Stimulated activated effector memory CD8-positive, alpha-beta T cell treated with anti-CD3 and anti-CD28 coated beads, Interleukin-12 subunit alpha, Interleukin-12 subunit beta, amount 100 ng/mL, for 72 hours (primary cell): ENCODE measurements at regions not wholly inside any gene's neighbourhood (a gene's known extent, or its start where the extent isn't known, plus 50 kb on each side); places are given as distances from the start of the nearest gene placed in this dataset.
A peak's percentile ranks its signal among the peaks of the same experiment; 100 is the strongest.

Experiments used
- ATAC-seq: fragments of 150-1000 bp; cut with Tn5 transposase; 2 replicates; pipeline ENCODE4 v1.10.0; 2021
- DNase-seq, 2 donors: peaks; one replicate each; pipeline ENCODE4 v3.0.0; 2021 to 2022; ENCODE audit warnings: low spot score in 2 of 2
- H3K27ac Mint-ChIP-seq: one replicate; pipeline ENCODE4 v1.8.0; 2022; ENCODE audit warnings: mild to moderate bottlenecking, mixed read lengths
- H3K36me3 Mint-ChIP-seq: one replicate; pipeline ENCODE4 v1.8.0; 2022; ENCODE audit warnings: mild to moderate bottlenecking, mixed read lengths
- H3K4me1 Mint-ChIP-seq: one replicate; pipeline ENCODE4 v1.8.0; 2022; ENCODE audit warnings: mixed read lengths
- H3K4me3 Mint-ChIP-seq: one replicate; pipeline ENCODE4 v1.8.0; 2022; ENCODE audit warnings: mild to moderate bottlenecking, mixed read lengths
- H3K9me3 Mint-ChIP-seq: one replicate; pipeline ENCODE4 v1.8.0; 2022; ENCODE audit warnings: mixed read lengths

DNA sequence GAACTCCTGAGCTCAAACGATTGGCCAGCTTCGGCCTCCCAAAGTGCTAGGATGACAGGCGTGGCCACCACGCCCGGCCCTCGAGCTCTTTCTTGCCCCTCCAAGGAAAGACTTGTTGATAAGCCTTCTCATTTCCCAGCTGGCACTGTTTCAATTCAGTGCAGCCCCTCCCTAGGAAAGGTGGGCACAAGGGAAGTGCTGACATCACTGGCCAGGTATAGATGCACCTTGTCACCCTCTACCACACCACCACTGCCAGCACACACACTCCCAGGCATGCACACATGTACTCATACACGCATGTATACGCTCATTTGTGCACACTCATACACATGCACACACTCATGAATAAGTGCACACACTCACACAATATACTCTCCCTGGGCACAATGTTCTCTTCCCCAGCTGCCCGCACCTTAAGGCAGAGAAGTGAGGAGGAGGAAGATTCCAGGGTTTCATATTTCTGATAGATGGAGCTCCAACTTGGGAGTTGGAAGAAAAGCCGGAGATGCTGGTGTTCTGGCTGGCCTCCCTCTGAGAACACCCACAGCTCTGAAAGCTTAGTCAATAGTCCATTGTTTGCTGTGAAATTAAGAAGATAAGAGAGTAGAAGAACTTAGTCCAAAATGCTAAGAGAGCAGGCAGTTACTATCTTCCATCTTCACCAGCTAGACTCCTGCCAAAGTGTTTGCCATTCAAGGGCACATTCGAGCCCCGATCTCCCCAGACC is 196.7 kb downstream of the FOXO1 start:
- Mint-ChIP-seq H3K4me1 (peaks cover 11% of the 10 kb centered on the region), H3K27ac (no peak overlapping the region), H3K9me3 (peaks cover 7% of the 10 kb centered on the region), H3K4me3 (no peak overlapping the region), H3K36me3 (no peaks in the 10 kb centered on the region)
- ATAC-seq, result no peak
- no peak for DNase-seq

DNA sequence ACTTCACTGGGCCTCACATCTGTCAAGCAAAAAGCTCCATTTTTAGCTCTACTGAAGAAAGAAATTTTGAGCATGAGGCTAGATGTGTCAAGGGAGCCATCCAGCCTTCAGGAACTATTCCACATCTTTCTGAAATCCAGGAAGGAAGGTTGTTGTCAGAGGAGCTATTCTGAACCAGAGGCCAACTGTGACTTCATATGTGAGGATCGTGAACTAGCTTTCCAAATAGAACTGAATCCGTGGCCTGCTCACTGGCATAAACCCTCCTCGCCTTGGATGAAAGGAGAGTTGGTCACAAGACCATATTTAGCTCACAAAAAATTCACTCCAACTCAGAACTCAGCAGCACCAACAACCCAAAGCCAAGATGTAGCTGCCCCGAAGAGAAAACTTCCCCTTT is 195.8 kb downstream of the FOXO1 start:
- H3K36me3 Mint-ChIP-seq, result no peaks in the 10 kb centered on the region
- no peak overlapping the region for H3K4me3 Mint-ChIP-seq
- peaks cover 7% of the 10 kb centered on the region for H3K9me3 Mint-ChIP-seq
- peaks cover 11% of the 10 kb centered on the region for H3K4me1 Mint-ChIP-seq
- DNase-seq (no peak), ATAC-seq (no peak)
- no peak overlapping the region for H3K27ac Mint-ChIP-seq

DNA sequence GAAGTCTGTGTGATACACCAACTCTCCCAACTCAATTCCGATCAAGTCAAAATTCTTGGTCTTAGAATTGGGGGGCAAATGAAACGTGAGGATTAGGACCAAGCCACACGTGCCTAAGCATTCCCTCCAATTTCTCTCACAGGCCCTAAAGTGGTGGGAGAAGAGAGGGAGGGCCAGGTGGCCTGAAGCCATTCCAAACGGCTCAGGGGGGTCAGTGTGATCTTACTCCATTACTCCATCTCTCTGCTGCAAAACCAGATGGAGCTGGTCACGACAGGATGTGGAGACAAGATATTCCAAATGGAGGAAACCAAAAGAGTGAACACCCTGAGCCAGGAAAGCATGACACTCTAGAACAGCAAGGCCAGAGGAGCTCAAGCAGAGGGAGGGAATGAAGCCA is 195.4 kb downstream of the FOXO1 start:
- Mint-ChIP-seq H3K4me3 (no peak overlapping the region), H3K27ac (no peak overlapping the region), H3K4me1 (peaks cover 11% of the 10 kb centered on the region), H3K9me3 (peaks cover 7% of the 10 kb centered on the region), H3K36me3 (no peaks in the 10 kb centered on the region)
- no peak for DNase-seq
- ATAC-seq, result no peak

DNA sequence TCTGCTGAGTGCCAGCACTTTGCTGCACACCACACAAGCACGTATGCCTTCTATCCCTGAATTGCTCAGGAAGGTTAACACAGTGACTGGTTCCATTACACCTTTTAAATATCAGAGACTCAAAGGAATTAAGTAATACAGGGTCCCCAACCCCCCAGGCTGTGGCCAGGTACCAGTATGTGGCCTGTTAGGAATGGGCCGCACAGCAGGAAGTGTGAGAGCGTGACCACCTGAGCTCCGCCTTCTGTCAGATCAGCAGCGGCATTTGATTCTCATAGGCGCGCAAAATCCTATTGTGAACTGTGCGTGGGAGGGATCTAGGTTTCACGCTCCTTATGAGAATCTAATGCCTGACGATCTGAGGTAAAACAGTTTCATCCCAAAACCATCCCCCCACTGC is 194.5 kb downstream of the FOXO1 start:
- DNase-seq (no peak), ATAC-seq (no peak)
- Mint-ChIP-seq H3K4me1 (peaks cover 11% of the 10 kb centered on the region), H3K4me3 (no peak overlapping the region), H3K36me3 (no peaks in the 10 kb centered on the region), H3K27ac (no peak overlapping the region), H3K9me3 (peaks cover 7% of the 10 kb centered on the region)

DNA sequence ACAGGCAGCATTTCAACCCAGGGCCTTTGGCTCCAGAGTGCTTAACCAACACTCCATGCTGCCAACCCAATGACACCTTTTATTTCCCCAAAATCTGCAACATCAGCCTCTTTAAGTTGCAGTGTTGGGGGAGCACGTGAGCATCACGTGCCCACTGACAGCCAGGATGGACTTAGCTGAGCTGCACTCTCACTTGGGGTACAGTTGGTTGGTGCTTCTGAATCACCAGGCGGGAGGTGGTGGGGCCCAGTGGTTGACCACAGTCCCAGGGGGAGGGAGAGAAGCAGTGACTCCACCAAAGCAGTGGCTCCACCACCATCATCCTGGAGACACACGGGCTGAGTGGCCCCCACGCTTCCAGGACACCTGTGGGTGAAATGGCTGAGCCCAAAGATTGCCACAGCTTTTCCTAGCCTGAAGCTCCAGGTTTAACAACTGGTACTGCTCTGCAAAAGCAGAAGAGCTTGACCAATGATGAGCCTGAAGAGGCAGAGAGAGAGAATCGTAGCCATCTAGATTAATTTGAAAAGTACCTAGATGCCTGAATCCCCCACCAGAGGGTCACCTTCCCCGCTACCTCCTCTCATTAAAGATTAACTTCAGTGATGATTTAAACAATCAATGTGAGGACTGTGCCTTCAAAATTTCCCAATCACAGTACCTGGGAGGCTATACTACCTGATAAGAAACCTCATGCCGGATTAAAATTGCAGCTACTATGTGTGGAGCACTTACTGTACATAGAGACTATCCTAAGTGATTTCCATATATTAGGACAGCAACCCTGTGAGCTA is 193.8 kb downstream of the FOXO1 start:
- H3K9me3 Mint-ChIP-seq, result peaks cover 7% of the 10 kb centered on the region
- peaks cover 11% of the 10 kb centered on the region for H3K4me1 Mint-ChIP-seq
- no peak overlapping the region for H3K4me3 Mint-ChIP-seq
- H3K36me3 Mint-ChIP-seq, result no peaks in the 10 kb centered on the region
- peak; percentile 88 for ATAC-seq
- no peak for DNase-seq
- H3K27ac Mint-ChIP-seq, result no peak overlapping the region

DNA sequence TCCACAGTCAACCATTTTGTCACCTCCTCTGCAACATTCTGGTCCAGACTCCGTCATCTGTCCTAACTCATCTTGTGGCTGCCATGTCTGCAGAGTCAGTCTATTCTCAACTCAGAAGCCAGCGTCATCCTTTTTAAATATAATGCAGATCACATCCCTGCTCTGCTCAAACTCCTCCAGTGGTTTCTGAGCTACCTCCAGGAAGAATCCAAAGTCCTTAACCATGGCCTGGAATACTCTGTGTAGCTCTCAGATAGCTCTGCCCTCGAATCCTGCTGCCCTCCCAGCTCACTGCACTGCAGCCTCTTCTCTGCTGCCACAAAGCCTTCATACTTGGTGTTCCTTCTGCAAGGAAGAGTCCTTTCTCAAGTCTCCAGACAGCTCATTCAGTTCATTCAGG is 190.8 kb downstream of the FOXO1 start:
- Mint-ChIP-seq H3K4me3 (no peak overlapping the region), H3K9me3 (no peaks in the 10 kb centered on the region), H3K36me3 (no peaks in the 10 kb centered on the region), H3K27ac (no peak overlapping the region), H3K4me1 (peaks cover 13% of the 10 kb centered on the region)
- no peak for ATAC-seq
- no peak for DNase-seq

DNA sequence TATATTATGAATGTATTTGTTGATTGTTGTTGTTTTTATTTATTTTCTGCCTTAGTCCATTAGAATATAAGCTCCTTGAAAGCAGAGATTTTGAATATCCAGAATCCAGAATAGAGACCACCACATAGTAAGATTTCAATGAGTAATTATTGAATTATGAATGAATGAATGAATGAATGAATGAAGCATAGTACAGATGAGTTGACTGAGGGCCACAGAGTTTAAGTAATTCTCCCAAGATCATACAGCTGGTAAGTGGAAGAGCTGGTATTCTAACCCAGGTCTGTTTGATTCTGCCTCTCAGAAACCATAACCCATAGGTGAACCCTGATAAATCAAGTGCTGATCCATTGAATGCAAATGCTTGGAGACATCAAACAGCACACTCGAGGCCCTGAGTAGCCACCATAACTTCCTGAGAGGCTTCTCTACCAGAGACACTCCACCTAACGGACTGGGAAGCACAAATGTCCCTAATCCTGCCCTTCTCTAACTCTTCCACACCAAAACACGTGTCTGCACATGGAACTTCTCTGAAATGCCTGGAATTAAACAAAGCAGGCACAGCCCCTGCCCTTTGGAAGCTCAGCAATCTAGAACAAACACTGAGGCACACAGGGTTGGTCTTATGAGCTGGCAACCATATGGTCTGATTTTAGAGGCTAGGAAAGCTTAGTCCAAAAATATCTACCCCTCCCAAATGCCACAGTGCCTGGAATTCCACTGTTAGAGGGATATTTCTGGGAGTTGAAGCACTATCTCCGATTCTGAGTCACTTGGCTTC is 190.1 kb downstream of the FOXO1 start:
- Mint-ChIP-seq H3K4me1 (peaks cover 17% of the 10 kb centered on the region), H3K36me3 (no peaks in the 10 kb centered on the region), H3K4me3 (no peak overlapping the region), H3K27ac (no peak overlapping the region), H3K9me3 (no peaks in the 10 kb centered on the region)
- ATAC-seq (no peak), DNase-seq (no peak)

DNA sequence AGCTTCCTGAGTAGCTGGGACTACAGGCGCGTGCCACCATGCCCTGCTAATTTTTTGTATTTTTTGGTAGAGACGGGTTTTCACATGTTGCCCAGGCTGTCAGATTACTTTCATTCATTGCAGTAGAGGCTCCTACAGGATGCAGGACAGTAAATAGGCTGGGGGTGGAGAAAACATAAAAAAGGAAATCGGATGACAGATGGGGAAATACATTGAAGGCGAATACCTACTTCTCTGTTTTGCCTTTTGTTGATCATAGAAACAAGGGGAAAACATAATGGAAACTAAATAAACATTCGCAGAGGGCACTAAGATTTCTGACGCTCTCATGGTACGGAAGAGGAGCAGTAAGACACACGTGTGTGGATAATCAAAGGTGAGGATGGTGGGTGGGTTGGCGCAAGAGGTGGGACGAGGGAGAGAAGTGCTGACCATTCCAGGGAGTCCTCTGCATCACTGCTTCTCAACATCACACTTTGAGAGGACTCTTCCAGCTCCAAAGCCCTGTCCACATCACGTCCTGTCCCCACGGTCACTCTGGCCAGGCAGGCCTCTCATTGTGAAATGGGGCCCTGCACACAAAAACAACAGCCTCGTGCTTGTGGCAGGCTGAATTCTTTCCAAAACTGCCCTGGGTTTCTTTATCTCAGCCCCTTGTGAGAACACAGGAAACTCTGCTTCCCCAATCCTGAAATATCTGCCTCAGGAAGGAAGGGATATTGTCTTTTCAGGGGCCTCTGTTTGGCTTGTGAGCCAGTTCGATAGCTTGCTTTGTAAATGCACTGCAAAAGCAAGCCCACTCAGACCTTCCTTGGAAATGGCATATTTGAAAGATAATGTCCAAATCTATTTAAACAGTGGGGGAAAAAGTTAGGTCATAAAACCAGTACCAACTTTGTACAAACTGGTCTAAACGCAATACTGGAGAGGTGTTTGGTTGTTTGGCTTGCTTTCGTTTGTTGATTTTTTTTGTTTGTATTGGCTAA is 188.5 kb downstream of the FOXO1 start:
- no peak for ATAC-seq
- H3K4me1 Mint-ChIP-seq, result peaks cover 11% of the 10 kb centered on the region
- H3K36me3 Mint-ChIP-seq, result no peaks in the 10 kb centered on the region
- no peak overlapping the region for H3K27ac Mint-ChIP-seq
- H3K9me3 Mint-ChIP-seq, result no peaks in the 10 kb centered on the region
- DNase-seq, result no peak
- H3K4me3 Mint-ChIP-seq, result no peak overlapping the region

DNA sequence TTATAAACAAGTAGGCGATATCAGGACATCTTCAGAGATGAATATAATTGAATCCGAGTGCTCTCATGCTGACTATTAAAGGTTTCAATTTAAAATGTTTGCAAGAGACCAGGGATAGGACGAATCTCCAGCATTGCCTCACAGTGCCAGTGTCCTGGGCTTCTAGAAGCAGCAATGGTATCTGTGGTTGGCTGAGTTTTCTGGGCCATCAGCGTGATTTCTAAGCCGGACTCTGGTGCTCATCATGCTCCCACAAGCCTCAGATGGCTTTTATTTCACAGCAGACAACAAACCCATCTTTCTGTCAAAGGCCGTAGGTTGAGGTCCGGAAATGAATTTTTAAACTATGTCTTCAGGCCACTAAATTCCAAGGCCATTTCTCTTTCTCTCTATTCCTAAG is 187.7 kb downstream of the FOXO1 start:
- no peak overlapping the region for H3K27ac Mint-ChIP-seq
- ATAC-seq, result no peak
- no peak overlapping the region for H3K4me3 Mint-ChIP-seq
- DNase-seq, result no peak
- no peaks in the 10 kb centered on the region for H3K9me3 Mint-ChIP-seq
- H3K36me3 Mint-ChIP-seq, result no peaks in the 10 kb centered on the region
- H3K4me1 Mint-ChIP-seq, result peaks cover 14% of the 10 kb centered on the region

DNA sequence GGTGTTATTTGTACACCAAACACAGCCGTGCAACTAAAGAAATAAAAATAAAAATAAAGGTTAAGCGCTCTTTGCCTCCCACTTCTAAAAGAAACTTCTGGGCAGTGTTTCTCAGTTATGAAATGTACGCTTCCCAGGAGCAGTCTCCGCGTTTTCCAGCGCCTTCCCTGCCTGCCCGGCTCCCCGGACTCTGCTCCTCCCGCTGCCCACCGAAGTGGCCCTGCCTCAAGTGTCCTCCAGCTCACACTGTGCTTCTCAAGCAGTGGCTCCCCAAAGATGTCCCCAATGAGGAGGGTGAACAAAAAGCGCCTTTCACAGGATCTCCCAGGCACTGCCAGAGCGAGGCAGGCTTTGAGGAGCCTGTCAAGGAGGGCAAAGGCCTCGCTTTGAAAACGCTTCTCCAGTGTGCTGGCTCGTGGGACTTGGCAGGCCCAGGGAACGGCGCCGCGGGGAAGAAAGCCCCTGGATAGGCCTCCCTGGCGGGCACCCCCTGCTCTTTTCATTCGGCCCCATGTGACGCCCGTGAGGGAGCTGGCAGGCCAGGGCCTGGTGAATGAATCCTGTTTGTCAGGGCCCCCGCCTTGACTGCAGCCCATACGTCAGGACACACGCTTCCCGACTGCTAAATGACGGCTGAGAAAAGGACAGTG is 187.1 kb downstream of the FOXO1 start:
- Mint-ChIP-seq H3K4me1 (peaks cover 20% of the 10 kb centered on the region), H3K4me3 (no peak overlapping the region), H3K36me3 (no peaks in the 10 kb centered on the region), H3K27ac (no peak overlapping the region), H3K9me3 (no peaks in the 10 kb centered on the region)
- ATAC-seq (no peak), DNase-seq (no peak)

DNA sequence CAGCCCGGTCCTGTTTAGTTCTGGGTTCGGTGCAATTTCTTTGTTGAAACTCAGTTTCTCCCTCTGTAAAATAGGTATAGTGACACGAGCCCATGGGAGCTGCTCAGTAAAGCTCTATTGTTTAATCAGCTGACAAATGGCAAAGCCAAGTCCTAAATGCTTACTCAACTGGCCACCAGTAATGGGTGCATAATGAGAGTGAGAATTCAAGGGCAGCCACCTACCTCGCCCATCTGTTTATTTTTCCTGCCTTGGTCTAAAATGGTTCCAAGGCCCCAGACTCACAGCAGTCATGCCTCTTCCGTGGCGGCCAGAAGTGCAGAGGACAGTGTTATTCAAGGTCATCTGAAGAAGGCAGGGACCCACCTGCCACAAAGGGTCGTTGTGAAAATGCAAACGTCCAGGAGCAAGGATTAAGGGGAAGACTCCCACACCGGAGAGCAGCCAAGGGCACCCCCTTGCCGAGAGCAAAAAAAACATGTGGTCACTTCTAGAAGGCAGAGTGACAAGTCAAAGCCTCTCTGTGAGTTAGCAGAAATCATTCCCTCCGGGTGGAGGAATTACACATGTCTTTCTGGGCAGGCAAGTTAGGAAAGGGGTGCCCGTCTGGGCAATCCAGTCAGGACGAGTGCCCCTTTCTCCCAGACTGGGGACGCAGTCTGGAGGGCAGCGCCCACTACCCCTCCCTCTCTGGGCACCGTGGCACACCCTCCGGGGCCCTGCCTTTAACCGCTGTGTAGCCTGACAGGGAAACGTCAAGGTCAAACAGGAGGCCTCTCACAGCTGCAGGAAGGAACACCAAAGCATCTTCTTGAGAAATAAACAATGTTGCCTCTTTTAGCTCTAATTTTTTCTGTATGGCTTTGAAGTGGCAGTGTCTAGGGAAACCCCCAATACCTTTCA is 186.2 kb downstream of the FOXO1 start:
- no peak overlapping the region for H3K4me3 Mint-ChIP-seq
- DNase-seq (no peak), ATAC-seq (no peak)
- no peaks in the 10 kb centered on the region for H3K9me3 Mint-ChIP-seq
- peaks cover 29% of the 10 kb centered on the region for H3K4me1 Mint-ChIP-seq
- no peaks in the 10 kb centered on the region for H3K36me3 Mint-ChIP-seq
- peak overlapping the region; percentile 70 for H3K27ac Mint-ChIP-seq

DNA sequence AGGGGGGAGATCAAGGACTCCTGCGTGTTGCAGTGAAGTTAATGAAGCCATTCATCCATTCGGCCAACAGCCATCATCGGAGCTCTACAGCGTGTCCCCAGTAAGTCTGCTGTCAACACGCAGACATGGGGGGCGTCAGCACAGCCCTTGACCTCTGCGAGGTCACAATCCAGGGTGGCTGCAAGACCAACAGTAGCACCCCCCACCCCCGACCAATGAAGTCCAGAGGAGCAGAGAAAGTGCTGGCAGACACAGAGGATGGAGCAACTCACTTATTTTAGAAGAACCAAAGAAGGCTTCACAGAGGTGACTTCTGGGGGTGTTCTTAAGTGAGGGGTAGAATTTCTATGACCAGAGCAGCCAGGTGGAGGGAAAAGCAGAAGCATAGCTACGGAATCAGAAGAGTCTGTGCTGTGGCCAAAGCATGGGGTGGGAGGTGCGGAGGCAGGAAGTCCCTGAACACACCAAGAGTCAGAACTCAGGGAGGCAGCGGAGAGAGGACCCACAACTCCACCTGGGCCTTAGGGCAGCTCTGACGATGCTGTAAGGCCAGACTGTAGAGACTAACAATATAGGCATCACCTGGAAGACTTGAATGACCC is 185.4 kb downstream of the FOXO1 start:
- DNase-seq, result no peak
- no peaks in the 10 kb centered on the region for H3K9me3 Mint-ChIP-seq
- H3K4me3 Mint-ChIP-seq, result no peak overlapping the region
- ATAC-seq, result no peak
- peaks cover 37% of the 10 kb centered on the region for H3K4me1 Mint-ChIP-seq
- peak overlapping the region; percentile 70 for H3K27ac Mint-ChIP-seq
- no peaks in the 10 kb centered on the region for H3K36me3 Mint-ChIP-seq

DNA sequence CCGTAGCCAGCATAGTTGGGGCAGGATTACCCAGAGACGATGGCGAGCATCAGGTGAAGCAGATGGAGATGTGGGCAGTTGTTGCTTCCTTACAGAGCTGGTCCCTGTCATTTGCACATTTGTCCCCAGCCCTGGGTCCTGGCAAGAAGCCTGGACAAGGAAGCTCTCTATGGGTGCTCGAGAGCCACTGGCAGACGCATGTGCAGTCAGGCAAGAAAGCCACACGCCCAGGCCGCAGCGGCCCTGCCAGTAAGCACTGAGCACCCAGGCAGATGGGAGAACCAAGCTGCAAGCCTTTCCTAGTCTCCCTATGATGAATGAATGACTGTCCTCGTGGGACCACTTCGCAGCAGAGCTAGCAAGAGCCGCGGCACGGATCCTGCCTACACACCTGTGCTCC is 182.8 kb downstream of the FOXO1 start:
- ATAC-seq, result no peak
- Mint-ChIP-seq H3K9me3 (no peaks in the 10 kb centered on the region), H3K4me1 (peaks cover 43% of the 10 kb centered on the region), H3K4me3 (no peak overlapping the region), H3K36me3 (no peaks in the 10 kb centered on the region), H3K27ac (peak overlapping the region; percentile 57)
- DNase-seq, result no peak
